ENCODE measurements at regions not wholly inside any gene's neighbourhood (a gene's known extent, or its start where the extent isn't known, plus 50 kb on each side); places are given as distances from the start of the nearest gene placed in this dataset.

DNA sequence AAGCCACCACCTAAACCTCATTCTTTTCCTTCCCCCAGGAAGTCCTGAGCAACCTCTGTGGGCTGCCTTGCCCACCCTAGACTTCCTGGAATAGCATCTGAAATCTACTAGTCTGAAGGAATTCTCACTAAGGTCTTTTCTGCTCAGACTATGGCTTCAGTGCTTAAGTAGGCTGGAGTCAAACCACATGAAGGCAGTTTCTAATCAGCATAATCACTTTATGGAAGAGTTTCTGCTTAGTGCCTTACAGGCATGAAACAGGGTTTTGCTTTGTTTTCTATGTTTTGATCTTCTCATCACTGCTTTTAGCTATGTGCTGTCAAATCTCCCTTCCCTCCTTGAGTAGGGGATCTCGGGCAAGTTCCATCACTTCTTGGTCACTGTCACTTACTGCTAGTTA, 117.7 kb downstream of the WT1 start:
- no peak for DNase-seq (ENCODE audit: low read depth in 2 of 2)

DNA sequence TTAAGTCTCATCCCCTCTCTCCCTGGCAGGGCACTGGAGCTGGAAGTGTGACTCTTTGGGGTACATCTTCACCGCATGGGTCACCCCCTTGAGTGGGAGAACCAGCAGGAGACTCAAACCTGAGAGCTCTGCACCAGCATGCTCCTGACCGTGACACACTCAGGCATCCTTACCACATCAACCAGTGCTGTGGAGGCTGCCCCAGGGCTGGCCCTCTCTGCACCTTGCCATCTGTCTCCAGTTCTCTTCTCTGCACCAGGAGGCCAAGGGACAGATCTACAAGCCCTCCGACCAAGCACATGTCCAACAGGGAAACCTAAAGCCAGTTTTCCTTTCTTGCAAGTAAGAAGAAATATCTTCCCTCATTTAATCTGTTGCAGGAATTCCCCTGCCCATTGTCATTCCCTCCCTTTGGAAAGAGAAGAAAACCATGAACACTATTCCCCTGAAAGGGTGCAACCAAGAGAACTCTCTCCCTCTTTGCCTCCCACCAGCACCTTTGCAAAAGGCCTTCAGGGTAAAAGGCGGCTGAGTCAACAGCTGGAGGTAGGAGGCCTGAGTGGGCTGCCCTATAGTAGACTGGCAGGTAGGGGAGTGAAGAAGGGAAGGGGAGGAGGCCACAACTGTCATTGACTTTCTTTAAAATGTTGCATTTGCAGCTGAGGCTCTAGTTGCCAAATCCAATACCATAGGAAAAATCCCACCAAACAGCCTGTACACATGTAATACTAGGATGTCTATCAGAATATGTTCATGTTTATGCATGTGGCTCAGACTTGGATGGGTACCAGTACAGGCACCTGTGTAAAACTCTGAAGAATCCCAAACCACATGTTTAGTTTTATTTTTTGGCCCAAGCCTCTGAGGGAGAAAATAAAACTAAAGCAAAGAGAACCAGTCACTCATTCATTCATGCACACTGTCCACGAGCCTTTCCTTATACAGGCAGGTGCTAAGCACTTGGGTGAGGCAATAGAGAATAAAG, 117.0 kb downstream of the WT1 start:
- no peak for DNase-seq (ENCODE audit: low read depth in 2 of 2)

DNA sequence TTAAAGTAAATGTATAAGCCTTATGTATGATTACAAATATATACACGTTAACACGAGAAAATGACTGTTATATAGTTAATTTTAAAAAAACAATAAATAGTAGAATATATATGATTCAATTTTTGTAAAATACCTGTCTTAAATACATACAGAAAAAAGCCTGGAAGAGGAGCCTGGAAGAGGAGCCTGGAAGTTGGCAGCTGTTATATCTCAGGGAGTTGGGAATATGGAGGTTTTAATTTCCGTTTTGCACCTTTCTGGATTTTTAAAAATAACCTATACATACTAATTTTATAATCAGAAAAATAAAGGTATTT, 111.6 kb downstream of the WT1 start:
- no peak for DNase-seq (ENCODE audit: low read depth in 2 of 2)

DNA sequence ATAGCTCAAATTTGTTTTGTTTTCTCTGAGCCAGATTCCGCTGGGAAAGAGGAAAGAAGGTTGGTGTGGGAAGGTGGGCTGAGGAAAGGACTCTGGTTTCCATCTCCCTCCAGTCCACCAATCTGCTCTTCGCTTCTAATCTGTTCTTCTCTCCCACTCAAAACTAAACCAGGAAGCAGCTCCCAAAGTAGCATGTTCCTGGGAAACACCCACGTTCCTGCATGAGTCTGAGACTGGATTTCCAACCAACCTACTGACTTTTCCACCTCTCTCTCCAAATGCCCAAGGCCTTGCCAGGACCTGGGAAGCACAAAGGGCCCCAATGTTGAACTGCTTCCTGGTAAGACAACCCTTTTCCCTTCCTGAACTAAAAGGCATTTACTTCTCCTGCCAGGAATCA, 110.2 kb downstream of the WT1 start:
- no peak for DNase-seq (ENCODE audit: low read depth in 2 of 2)

DNA sequence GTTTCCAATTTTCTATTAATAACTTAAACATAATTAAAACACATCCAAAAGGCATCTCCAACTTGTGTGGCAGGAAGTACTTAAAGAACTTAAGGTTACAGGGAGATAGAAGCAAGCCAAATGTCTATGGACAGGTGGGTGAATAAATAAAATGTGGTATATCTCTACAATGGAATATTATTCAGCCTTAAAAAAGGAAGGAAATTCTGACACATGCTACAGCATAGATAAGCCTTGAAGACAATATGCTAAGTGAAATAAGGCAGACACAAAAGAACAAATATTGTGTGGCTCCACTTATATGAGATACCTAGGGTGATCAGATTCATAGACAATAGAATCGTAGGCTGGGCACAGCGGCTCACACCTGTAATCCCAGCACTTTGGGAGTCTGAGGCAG, 109.6 kb downstream of the WT1 start:
- no peak for DNase-seq (ENCODE audit: low read depth in 2 of 2)

DNA sequence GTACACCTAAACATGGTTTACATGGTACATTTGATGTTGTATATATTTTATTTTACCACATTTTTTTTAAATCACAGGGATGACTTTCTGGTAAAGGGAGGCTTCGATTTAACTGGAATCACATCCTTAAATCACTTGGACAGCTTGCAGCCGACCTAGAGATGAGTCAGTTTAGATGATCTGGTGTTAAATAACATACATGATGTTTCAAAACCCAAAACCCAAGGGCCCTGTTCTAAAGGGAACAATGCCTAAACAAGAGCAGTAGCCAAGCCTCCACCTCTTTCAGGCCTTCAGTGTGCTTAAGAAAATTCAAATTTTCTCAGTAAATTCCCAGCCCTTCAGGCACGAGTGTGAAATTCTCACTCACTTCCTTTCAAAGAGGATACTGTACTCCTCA, 108.8 kb downstream of the WT1 start:
- DNase-seq (ENCODE audit: low read depth in 2 of 2) = no peak

DNA sequence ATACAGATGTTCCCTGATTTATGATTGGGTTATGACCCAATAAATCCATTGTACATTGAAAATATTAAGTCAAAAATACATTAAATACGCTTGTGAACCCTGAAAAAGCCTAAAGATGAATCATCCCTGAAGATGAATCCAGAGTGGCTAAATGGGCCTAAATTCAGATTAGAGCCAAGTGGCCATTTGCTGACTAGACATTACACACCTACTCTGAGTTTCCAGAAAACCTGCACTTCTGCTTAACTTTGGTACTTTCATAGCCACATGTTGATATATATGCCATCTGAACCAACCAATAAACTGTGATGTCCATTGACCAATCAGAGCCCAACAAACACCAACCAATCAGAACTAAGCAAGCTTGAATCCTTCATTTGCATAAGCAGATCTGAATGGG, 106.9 kb downstream of the WT1 start:
- no peak for DNase-seq (ENCODE audit: low read depth in 2 of 2)

DNA sequence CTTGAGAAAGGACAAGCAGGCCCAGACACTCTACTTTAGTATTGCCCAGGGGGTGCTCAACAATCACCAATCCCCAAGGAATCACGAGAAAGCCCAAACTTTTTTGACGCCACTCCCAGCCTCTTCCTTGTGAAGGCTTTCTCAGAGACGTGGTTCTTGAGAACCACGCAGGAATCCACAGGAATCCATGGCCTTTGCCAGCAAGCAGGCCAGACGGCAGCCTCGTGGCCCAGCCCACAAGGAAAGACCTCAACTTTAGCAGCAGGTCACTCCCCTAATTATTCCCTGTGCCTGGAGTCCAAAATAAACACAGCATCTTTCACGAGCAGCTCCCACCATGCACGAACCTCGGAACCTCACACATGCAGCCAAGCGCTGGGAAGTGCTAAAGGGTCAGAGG, 104.2 kb downstream of the WT1 start:
- no peak for DNase-seq (ENCODE audit: low read depth in 2 of 2)

DNA sequence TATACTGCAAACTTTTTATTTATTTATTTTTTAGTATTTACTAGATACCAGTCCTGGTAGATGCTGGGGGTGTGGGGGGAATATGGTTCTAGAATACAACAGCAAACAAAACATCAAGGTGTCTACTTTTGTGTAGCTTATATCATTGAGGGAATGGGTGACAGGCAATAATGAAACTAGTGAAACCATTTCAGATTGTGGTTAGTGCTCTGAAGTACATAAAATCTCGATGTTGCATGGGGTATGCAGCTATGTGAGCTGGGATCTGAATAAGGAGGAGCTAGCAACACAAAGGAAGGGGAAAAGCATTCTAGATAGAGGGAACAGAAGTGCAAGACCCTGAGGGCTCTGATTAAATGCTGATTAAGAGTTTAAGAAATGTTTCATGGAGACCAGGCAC, 103.5 kb downstream of the WT1 start:
- DNase-seq (ENCODE audit: low read depth in 2 of 2) = no peak

DNA sequence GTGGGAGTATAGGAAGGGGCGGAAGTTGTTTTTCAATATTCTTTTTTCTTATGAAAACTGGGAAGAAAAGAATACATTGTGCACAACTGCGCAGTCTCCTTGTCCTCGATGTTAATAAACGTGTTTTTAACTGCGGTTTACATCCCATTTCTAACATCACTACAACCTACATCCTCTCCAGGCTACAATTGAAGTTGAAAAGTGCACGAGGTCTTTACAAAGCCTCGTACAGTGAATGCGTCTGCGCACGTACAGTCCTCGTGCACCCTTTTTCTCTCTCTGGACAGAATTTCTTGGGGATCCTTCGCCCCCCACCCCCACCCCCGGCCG, 102.4 kb downstream of the WT1 start:
- DNase-seq (ENCODE audit: low read depth in 2 of 2) = no peak

DNA sequence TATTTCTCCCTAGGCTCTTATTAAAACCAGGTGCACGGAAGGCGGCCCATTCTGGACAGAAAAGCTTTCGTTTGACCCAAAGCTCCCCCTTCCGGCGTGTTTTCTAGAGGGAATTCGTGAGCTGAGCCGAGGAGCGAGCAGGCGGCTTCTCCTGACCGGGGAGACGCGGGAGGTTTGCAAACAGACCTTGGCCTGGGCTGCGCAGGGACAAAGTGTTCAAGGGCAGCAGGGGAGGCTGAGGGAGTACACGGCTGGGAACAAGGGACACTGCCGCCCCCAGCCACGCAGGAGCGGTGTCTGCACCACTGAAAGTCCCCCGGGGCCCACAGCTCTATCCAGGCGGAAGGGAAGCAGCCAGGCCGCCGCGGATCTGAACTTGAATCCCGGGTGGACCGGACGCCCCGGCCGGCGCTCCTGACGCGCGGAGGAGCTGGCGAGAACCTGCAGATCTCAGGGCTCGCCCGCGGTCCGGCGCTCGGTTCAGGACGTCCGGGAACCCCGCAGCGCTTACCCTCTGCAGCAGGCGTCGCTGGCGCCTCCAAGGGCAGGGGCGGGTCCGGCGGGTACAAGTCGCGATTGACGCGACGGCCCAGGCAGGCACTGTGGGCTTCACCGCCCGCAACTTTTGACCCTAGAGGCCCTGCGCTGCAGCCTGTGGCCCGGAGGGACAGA, 101.9 kb downstream of the WT1 start:
- DNase-seq (ENCODE audit: low read depth in 2 of 2) = no peak

DNA sequence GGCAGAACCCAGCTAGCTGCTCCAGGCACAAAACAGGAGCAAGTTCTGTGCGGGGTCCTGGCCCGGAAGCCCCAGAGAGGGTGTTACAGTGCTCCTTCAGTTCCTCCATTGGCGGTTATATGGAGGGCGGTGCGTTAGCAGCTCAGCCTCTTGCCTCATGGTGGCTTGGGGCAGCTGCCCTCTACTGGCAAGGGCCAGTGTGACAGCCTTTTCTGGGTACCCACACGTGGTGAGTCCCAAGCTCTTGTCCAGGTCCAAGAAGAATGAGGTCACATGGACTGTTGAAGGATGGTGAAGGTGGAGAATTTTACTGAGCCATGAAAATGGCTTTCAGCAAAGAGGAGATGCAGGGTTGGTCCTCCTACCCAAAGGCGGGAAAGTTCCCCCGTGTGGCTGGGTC, 100.5 kb downstream of the WT1 start:
- no peak for DNase-seq (ENCODE audit: low read depth in 2 of 2)

Measured in stimulated activated CD8-positive, alpha-beta memory T cell treated with anti-CD3 and anti-CD28 coated beads, Interleukin-15, amount 100 ng/mL, for 4 hours (primary cell).